ENCODE measurements at regions not wholly inside any gene's neighbourhood (a gene's known extent, or its start where the extent isn't known, plus 50 kb on each side); places are given as distances from the start of the nearest gene placed in this dataset.

DNA sequence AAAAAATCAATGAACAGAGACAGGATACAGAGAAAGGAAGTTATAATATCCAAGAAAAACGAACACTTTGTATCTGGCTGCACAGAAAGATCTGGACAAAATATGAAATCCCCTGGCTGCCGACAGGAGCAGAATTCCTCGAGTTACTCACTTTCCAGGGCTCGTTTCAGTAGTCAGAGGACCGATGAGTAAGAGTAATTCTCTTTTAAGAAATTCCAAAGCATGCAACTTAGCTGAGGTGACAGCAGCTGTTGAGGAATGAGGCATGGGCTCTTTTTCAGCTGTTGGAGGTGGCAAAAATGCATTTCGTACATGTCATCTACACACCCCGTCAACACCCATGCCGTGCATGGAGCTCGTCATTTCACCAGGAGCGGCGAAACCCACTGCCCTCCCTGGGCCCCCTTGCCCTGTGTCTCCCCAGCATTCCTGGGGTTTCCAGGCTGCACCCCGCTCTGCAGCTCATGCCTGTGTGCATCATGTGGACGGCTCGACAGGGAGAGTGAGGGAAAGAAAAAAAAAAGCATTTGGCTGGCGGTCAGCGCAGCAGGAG lies 210.8 kb upstream of the SMIM21 start:
- no peaks in the 10 kb centered on the region for H3K4me1 ChIP-seq
- no peak for DNase-seq
- peak overlapping the region in 1 of 4 donors; percentile 57 for H3K27ac ChIP-seq

DNA sequence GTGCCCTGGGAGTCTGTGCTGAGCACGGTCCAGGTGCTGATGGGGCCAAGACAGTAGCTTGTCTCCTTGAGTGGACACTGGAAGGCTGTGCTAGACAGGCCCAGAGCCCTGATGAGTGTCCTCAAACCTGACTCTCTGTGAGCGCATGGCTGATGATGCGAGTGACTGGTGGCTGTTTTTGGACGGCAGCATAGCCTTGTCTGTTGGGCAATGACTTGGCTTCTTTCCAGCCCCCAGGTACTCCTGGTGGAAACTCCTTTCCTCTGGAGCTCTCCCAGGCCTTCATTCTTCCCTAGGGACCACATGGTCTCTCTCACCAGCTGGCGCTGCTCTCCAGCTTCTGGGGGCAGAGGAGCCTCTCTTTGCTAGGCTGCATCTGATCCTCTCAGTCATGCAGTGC lies 207.6 kb upstream of the SMIM21 start:
- Histone ChIP-seq H3K27me3 (no peaks in the 10 kb centered on the region), H3K4me1 (no peaks in the 10 kb centered on the region), H3K4me3 (no peak overlapping the region), H3K36me3 (no peaks in the 10 kb centered on the region), H3K9me3 (no peaks in the 10 kb centered on the region), H3K27ac (no peak overlapping the region)
- TF ChIP-seq POLR2A (IDR thresholded peaks at IDR 0.05): no peak
- TF ChIP-seq, protein P1, sequence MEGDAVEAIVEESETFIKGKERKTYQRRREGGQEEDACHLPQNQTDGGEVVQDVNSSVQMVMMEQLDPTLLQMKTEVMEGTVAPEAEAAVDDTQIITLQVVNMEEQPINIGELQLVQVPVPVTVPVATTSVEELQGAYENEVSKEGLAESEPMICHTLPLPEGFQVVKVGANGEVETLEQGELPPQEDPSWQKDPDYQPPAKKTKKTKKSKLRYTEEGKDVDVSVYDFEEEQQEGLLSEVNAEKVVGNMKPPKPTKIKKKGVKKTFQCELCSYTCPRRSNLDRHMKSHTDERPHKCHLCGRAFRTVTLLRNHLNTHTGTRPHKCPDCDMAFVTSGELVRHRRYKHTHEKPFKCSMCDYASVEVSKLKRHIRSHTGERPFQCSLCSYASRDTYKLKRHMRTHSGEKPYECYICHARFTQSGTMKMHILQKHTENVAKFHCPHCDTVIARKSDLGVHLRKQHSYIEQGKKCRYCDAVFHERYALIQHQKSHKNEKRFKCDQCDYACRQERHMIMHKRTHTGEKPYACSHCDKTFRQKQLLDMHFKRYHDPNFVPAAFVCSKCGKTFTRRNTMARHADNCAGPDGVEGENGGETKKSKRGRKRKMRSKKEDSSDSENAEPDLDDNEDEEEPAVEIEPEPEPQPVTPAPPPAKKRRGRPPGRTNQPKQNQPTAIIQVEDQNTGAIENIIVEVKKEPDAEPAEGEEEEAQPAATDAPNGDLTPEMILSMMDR (IDR thresholded peaks at IDR 0.05): no peak
- no peak for DNase-seq

More for the DNA sequence above, 210.8 kb upstream of the SMIM21 start:
- Histone ChIP-seq H3K27me3 (no peaks in the 10 kb centered on the region), H3K36me3 (no peaks in the 10 kb centered on the region), H3K4me3 (peak overlapping the region in 1 of 4 donors; percentile 19), H3K9me3 (no peaks in the 10 kb centered on the region)
- TF ChIP-seq POLR2A (IDR thresholded peaks at IDR 0.05): no peak
- TF ChIP-seq, protein P1 (IDR thresholded peaks at IDR 0.05): no peak

DNA sequence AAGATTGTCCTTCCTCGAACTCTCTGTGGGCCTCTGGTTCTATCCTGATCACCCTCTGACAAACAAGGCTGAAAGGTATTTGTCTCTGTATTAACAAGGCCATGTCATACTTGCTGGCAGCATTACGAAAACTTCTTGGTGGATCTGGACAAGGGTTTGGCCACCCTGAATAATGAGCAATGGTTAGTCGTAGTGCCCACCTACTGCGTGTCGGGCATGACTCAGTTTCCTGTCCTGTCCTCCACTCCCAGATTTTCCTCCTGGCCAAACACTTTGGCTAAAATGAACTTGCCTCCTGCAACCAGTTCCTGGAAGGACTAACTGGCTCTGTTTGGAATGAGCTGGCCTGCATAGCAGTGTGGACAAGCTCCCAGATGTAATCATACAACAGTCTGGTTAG lies 198.5 kb upstream of the SMIM21 start:
- Histone ChIP-seq H3K4me1 (no peaks in the 10 kb centered on the region), H3K27me3 (no peaks in the 10 kb centered on the region), H3K27ac (no peak overlapping the region), H3K36me3 (no peaks in the 10 kb centered on the region), H3K9me3 (no peaks in the 10 kb centered on the region), H3K4me3 (no peak overlapping the region)
- TF ChIP-seq, protein P1 (IDR thresholded peaks at IDR 0.05): no peak
- TF ChIP-seq POLR2A (IDR thresholded peaks at IDR 0.05): no peak
- DNase-seq: no peak

DNA sequence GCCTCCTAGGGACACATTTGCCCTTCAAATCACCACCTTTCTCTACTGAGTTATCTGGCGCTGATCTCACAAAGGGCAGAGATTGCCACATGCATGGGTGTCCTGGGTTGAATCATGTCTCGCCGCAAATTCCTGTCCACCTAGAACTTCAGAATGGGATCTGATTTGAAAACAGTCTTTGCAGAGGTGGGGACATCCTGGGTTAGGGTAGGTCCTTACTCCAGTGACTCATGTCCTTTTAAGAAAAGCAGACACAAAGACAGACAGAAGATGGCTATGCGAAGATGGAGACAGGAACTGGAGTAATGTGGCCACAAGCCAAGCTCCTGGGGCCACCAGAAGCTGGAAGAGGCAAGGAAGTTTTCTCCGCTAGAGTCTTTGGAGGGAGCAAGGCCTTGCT lies 197.4 kb upstream of the SMIM21 start:
- Histone ChIP-seq H3K9me3 (no peaks in the 10 kb centered on the region), H3K4me1 (no peaks in the 10 kb centered on the region), H3K4me3 (no peak overlapping the region), H3K27ac (no peak overlapping the region), H3K27me3 (no peaks in the 10 kb centered on the region), H3K36me3 (no peaks in the 10 kb centered on the region)
- DNase-seq: no peak
- TF ChIP-seq, protein P1 (IDR thresholded peaks at IDR 0.05): no peak
- no peak for TF ChIP-seq POLR2A (IDR thresholded peaks at IDR 0.05)

DNA sequence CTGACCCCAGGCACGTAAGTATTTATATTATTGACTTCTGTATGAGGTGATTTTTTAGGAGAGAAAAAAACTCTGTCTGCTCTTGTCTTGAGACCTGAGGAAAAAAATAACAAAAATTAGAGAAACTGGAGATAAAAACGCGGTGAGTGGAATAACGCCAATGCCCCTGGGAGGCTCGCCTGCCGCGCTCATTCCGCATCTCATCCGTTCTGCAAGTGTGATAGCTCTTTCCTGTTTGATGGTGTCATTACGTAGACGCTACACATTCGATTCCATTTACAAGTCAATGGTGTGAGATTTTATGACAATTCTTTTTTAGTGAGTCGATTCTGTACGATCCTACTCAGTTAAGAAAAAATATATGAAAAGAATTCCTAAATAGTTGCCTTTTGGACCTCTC lies 194.3 kb upstream of the SMIM21 start:
- DNase-seq: no peak
- Histone ChIP-seq H3K4me3 (no peak overlapping the region), H3K27ac (no peak overlapping the region), H3K36me3 (no peaks in the 10 kb centered on the region), H3K9me3 (no peaks in the 10 kb centered on the region), H3K4me1 (no peaks in the 10 kb centered on the region), H3K27me3 (no peaks in the 10 kb centered on the region)
- TF ChIP-seq, protein P1 (IDR thresholded peaks at IDR 0.05): no peak
- no peak for TF ChIP-seq POLR2A (IDR thresholded peaks at IDR 0.05)

DNA sequence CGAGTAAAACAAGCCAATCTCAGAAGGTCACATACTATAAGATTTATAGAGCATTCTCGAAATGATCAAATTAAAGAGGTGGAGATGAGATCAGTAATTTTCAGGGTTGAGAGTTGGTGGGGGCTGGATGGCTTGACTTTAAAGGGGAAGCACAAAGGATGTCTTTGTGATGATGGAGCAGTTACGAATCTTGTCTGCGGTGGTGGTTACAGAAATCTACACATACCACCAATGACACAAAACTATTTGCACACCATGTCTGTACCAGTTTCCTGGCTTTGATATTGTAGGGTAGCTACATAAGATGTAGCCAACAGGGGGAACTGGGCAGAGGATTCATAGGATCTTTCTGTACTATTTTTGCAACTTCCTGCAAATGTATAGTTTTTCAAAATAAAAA lies 190.6 kb upstream of the SMIM21 start:
- no peak for DNase-seq
- no peaks in the 10 kb centered on the region for H3K27me3 ChIP-seq
- no peaks in the 10 kb centered on the region for H3K9me3 ChIP-seq
- no peaks in the 10 kb centered on the region for H3K4me1 ChIP-seq
- no peaks in the 10 kb centered on the region for H3K36me3 ChIP-seq
- H3K27ac ChIP-seq: no peak overlapping the region
- no peak for TF ChIP-seq POLR2A (IDR thresholded peaks at IDR 0.05)
- TF ChIP-seq, protein P1 (IDR thresholded peaks at IDR 0.05): no peak
- no peak overlapping the region for H3K4me3 ChIP-seq
